ENCODE measurements at regions not wholly inside any gene's neighbourhood (a gene's known extent, or its start where the extent isn't known, plus 50 kb on each side); places are given as distances from the start of the nearest gene placed in this dataset.
"Not testable (repeated sequence)": the region's sequence is repeated elsewhere in the genome, so short reads cannot be mapped to it uniquely, and the experiment has no call there.

DNA sequence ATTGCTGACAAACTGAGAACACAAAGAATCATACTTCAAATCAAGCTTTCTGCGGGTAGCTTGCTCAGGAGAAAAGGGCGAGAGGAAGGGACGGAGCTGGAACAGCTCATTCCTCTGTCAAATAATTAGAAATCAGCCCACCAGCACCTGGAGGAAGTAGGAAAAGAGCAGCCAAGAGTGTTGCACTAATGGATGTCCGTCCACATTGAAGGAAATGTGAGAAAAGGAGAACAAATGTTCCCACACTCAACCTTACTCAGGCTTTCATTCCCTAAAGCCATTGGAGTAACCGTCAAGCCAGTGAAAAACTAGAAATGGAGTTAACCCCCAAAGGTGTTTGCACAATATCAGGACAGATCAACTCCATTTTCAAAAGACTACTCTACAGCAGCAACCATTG lies 233.0 kb upstream of the PRKD1 start:
- DNase-seq = no peak

DNA sequence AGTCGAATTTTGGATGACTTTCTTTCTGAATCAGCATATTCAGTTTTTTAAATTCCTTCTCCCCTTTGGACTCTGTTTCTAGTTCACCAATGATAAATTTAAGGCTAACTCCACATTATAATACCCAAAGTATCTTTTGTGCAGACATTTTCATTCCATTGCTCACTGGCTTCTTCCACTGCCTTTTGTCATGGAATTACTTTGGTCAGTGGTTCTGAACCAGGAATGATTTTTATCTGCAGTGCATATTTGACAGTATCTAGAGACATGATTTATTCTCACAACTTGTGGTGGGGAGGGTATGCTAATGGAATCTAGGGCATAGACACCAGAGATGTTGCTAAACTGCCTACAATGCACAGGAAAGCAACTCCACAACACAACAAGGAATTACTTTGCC lies 234.4 kb upstream of the PRKD1 start:
- DNase-seq = no peak

DNA sequence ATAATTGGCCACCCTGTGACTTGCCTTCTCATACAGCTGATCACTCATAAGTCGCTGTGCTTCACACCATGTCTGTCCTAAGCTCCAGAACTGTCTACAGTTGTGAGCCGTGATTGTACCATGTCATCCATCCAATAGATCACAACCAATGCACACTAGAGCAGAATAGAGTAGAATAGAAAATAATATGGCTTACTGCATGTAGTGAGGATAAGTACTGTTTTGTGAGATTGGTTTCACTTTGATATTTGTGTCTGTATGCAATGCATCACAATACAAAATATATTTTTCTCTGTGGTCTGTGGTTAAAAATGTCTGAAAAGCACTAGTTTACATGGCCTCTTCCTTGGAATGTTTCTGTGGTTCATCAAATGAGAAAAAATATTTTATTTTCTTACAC lies 237.6 kb upstream of the PRKD1 start:
- no peak for DNase-seq

DNA sequence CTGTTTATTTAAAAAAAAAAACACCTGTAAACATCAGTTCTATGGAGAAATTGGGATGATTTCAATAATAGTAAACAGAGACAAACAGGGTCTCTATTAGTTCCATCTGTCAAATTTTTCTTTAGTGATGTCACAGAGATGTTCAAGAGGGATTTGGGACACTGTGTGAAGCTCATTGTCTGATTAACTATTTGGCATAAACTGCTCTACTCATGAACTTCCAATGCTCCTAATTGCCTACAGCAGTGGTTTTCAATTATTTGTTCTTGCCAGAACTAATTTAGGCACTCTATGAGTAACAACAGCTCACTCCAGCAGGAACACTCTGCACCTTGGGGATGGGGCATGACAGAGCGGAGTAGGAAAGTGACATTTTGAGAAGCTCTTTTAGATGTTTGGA lies 250.1 kb upstream of the PRKD1 start:
- no peak for DNase-seq

DNA sequence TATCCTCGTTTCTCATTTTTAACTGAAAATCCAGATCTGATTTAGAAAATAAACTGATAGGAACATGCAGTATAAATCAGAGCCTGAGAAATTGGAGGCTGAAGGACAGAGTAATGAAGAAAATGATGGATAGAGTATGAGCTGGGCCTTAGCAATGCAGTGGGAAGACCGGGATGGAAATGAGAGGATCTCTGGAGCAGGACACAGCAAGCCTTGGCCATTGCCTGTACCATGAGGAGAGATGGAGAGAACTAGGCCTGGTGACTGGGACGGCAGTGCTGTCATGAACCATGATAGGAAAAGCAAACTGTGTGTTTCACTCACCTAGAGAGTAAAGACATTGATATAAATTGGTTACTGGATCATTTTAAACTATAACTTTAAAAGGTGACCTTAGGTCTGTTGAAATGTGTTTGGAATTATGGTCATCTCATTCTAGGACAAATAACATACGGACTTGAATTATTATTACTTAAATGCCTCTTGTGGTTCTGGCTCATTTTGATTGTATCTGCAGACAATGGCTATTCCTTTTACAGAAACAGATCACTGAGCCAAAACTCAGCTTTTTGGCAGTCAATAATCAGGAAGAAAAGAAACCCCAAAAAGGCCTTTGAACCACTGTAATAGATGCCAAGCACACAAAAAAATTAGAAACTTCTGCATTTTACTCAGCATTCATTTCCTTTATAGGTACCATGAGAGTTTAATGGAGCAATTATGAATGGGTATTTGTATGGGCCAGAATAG lies 251.9 kb upstream of the PRKD1 start:
- no peak for DNase-seq

DNA sequence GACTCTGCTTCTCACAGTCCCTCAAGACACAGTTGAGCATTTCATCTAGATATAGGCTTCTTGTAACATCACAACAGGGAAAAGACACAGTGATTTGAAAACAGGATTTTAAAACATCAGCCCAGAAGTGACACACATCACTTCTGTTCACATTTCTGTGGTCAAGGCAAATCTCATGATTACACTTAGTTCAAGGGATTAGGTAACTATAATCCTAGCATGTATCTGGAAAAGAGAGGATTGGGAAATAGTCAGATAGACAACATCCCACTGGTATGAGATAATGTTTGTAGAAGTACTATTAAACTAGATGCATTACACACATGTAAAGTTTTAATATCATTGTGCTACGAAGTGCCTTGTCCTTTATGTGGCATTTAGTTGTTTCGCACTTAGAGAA lies 252.6 kb upstream of the PRKD1 start:
- no peak for DNase-seq

DNA sequence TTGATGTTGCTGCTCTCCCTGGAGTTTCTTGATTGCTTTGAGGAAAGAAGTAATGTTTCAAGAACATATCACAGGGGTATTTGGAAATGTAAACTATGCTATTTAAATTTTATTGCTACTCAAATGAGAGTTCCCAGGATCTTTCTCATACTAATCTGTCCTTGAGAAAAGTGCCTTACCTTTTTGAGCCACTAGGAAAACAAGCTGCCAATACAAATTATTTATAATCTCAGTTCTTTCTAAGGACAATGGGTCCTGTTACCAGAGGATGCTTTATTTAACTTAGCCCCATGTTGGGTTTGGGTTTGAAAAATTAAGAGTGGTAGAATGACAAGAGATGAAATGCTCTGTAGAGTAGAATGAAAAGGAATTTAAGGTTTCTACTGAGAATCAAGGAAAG lies 258.2 kb upstream of the PRKD1 start:
- DNase-seq = no peak

DNA sequence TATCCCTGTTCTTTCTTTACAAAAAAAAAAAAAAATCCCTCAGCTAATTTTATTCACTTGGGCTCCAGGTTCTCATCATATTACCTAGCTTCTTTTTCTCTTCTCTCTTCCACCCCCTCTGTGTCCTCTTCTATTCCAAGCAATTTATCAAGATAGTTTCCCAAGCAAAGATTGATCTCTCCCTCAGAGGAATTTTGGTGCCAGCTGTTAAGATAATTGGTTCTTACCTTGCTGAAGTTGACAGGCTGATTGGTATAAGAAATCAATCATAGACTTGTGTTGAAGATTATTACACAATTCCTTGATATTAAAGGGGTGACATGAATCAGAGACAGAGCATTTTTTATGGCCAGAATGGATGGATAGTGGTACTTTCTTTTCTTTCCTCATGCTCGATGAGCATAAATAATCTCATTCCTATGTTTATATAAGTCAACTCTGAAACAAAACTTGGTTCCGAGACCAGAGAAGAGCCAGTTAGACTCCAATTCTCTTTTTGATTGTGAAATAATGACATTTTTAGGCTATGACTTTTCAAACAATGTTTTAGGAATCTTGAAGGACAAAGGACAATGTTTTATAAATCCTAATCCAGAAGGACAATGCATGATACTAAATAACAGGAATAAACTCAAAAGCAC lies 264.1 kb upstream of the PRKD1 start:
- DNase-seq = no peak

DNA sequence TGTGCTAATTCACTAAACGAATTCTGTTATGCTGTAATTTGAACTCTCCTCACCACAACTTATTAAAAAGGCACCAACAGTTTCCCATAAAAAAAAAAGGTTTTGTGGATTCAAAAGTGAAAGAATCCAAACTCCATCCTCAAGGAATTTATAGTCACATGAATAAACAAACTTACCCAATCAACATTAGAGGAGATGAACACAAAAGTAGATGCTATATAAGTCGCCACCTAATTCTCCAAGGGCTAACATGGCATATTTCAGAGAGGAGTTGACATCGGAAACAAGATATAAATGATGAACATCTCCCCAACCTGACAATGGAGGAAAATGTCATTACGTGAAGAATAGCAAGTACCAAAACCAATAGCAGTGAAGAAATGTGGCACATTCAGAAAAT lies 265.5 kb upstream of the PRKD1 start:
- DNase-seq = no peak

DNA sequence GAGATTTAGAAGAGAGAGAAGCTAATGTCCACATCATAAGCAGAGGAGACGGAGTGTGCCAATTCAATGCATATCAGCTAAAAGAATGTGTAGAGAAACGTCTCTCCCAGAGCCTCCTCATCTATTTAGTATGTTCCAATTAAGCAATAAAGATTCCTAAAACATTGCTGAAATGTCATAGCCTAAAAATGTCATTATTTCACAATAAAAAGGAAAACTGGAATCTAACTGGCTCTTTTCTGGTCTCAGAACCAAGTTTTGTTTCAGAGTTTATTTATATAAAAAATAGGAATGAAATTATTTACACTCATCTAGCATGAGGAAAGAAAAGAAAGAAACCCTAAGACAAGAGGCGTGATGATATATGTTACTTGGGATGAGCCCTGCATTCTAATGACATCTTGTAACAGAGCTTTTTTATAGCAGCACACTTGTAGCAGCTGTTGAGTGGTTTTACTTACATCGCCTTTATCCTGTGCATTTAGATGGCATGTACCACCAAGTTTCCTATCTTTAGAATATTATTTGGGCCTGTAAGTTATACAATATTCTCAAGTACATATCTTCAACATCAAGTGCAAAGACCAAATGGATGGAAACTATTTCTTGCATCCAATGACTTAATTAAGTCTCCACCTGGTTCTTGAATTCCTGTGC lies 266.3 kb upstream of the PRKD1 start:
- DNase-seq = no peak

DNA sequence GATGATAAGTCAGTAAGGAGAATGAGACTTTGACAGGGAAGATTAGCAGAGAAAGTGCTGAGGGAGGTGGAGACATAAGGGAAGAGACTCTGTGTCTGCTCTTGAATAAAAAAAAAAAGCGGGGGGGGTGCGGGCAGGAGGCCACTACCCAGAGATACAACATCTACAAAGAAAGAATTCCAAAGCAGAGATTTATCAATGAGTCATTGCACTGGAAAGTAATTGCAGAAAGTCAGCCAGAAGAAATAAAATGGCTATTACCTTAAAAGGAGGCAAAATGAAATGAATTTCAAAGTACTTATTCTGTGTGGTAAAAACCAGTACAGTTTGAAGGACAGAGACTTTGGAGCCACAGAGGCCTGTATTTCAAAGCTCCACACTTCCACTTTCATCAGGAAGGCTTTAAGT lies 267.1 kb upstream of the PRKD1 start:
- no peak for DNase-seq

DNA sequence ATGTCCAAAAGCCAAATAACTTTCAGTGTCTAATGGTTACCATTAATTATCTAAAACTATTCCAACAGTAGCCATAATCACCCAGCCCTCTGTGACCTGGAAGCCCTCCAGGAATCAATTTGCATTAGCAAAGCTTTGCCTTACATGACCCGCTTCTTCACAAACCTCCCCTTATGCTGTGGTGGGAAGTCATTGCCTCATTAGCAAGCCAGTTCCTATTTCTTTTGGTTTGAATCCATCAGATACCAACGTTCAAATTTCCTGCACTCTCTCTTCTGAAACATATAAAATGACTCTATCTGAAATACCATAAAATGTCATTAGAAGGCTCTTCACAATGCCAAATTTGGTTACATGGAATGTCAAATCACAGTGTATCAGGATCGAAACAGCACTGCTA lies 268.3 kb upstream of the PRKD1 start:
- DNase-seq = peak in 1 of 14 donors; percentile 3

DNA sequence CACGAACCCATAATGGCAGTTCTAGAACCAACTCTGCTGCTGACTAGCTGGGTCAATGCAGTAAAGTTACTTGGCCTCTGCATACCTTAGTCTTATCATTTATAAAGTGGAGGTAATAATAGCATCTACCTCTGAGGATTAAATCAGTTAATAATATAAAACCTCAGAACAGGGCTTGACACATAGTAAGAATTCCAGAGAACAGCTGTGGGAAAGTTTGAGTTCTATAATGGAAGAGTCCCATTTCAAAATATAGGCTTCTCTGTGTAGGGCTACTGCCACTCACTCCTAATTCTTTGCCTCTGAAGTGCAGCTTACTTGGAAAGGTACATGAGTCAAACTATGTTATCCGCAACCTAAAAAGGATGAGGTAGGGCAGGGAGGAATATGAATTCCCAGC lies 269.2 kb upstream of the PRKD1 start:
- no peak for DNase-seq

DNA sequence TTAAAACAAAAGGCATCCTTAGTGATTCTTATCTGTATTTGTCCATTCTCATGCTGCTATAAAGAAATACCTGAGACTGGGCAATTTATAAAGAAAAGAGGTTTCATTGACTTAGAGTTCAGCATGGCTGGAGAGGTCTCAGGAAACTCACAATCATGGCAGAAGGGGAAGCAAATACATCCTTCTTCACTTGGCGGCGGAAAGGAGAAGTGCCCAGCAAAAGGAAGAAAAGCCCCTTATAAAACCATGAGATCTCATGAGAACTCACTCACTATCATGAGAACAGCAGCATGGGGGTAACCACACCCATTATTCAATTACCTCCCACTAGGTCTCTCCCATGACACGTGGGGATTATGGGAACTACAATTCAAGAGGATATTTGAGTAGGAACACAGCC lies 271.1 kb upstream of the PRKD1 start:
- not testable (repeated sequence) for DNase-seq

DNA sequence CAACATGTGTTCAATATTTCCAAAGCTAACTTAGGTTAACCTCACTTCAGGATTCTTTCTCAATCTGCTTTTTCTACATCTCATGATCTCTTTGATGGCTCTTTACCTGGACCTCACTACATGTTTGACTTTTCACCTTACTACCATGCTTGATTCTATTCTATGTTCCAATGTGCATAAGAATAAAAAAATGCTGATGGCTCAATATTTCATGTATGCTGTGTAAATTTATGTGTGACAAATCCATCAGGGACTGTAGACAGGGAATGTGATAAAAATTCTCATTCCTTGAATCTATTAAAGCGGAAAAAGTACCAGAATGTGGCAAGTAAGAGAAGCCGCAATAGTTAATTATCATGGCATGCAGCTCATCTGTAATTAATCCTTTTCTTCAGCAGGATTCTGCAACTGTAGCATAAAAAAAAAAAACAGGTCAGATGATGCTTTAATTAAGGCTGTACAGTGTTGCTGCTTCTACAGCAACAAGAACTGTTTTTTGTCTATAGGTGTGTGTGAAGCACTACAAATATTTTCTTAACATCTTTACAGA lies 276.9 kb upstream of the PRKD1 start:
- DNase-seq = no peak

DNA sequence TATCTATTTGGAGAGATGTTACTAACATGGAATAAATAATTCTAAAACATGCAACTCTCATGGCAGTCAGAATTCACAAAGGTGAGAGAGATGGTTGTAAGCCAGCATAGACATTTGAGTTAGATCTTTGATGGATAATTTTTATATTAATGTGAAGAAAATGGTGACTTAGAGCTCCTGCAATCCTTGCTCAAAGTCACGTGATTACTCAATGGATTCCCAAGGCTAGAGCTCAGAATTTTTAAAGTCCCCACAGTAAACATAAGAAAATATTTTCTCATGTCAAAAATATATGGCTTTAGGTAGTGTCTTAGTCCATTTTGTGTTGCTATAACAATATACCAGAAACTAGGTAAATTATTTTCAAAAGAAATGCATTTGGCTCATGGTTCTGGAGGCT lies 281.5 kb upstream of the PRKD1 start:
- no peak for DNase-seq

DNA sequence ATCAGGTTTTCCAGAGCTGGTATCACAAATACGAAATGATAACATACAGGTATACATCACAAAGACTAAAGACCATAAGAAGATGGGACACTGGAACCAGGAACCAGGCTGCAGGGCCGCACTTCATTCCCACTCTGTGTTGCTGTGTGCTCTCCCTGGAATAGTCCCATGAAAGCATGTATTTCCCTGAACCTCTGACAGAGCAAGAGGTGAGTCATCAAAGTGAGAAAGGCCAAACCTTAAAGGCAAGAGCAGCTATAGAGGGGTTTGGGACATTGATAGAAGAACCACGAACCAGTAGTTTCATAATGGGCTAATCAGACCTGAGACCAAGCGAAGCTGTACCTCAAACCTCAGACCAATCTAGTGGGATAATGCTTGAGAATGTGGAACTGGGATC lies 283.0 kb upstream of the PRKD1 start:
- no peak for DNase-seq

DNA sequence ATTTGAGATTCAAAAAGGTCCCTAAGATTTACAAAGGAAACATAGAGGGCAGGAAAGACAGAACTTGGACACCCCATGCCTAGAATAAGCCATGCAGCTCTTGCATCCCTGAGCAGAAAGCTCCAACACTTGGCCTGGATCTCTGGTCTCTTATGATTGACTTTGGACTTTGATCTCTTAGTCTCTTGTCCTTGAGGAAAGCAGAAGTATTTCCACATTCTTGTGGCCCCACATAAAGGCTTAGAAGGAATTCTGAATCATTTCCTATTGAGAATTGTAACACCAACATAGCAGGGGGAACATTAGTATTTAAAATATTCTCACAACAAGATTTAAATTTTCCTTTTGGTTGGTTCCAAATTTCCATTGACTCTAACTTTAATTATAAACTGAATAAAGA lies 283.7 kb upstream of the PRKD1 start:
- DNase-seq = no peak

DNA sequence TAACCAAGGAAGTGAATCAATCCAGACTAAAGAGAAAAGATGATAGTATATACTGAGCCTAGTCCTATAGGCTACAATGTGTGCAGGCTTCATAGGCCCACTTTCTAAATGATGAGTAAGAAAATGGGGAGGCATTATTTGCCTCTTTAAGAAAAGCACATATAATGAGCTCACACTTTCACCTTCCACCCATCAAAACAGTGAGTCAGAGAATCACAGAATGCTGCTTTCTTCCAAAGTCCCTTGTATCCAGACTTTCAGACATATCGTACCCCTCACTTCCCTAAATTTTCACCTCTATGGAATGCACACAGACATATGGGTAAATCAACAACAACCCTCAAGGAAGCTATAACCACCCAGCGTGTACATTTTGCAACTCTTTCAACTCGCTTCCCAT lies 286.4 kb upstream of the PRKD1 start:
- no peak for DNase-seq

DNA sequence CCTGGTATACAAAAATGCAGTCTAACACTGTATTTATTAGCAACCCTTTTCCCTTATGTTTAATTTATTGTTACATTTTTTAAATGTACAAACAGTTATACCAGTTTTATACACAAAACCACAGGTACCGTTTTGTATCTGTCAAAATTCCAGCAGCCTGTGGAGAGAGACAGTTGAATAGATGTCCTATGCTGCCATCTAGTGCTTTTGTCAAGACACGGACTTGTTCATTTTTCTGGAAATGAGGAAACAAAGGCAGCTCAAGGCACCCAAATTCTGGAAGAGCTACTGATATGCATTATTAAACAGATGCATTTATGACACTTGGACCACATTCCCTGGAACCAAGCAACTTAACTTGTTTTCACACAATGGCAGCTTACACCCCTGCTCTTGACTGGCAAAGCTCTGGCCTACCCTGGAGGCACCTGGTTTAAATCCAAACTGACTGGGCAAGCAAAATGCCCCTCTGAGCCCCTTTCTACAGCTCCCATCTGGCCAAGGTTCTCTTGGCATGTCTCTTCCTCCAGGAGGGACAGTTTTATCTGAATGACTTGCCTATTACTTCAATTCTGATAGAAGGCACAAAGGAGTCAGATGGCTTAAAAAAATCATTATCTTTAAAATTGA lies 286.9 kb upstream of the PRKD1 start:
- peak in 1 of 14 donors; percentile 8 for DNase-seq

DNA sequence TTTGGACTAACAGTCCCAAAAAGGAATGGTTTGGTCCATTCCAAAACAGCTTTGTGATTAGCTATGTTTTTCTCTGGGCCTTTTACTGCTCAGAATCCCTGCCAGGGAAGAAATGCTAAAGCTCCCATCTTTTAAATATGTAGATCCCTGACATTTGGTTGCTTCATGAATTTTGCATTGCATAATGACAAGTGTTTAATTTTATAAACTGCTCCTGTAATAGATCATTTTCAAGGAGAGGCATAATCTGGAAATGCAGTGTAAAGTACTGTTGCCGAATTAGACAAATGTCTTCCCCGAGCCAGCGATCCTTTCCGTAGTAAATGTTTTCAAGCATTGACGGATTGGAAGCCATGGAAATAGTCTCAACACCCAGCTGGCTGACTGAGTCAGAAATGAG lies 291.3 kb upstream of the PRKD1 start:
- DNase-seq = no peak

DNA sequence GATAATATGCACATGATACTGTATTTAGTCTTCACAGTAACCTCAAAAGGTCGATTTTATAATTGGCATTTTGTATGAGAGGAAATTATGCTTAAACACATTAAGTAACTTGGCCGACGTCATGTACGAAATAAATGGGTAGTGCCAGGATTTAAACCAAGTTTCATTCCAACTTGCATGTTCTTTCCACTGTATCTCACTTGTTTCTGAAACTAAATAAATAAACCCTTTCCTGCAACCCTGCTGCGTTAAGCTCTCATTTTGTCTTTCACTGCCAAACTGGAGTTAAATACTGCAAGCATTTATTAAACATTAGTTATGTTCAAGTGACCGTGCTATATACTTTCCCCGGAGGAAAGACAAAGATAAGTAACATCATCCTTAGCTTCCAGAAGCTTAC lies 293.9 kb upstream of the PRKD1 start:
- DNase-seq = no peak

DNA sequence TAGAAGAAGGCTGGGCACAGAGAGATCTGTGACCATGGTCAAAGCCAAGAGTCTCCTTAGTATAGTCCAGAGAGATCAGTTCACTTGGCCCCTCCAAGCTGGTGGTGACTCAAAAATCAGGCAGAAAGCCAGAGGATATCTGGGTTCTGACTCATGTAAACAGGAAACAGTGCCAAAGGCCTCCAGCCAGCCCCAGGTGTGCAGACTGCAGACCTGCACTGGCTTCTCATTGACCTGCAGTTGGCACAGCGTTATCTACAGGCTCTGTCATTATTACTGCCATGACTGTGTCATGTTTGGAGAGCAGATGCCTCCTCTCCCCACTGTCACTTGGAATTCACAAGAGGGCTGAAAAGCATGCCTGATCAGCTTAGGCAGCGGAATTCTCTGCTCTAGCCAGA lies 295.7 kb upstream of the PRKD1 start:
- DNase-seq = peak in 1 of 14 donors; percentile 28
